Testis (tissue), 2 donors: ENCODE measurements at regions not wholly inside any gene's neighbourhood (a gene's known extent, or its start where the extent isn't known, plus 50 kb on each side); places are given as distances from the start of the nearest gene placed in this dataset.

ENCODE experiments used
- CTCF ChIP-seq, 3 experiments: fragments of 450-650 bp in 2 of 3; fragments of 200-600 bp in 1 of 3; sonication (generic) in 1 of 3; IDR thresholded peaks; one replicate each; pipeline ENCODE4 v1.5.1; 2016 to 2019; ENCODE audit warnings: antibody characterized with exemption in 3 of 3, mild to moderate bottlenecking in 2 of 3, moderate library complexity in 1 of 3
- POLR2A ChIP-seq: fragments of 450-650 bp; IDR thresholded peaks from one replicate; pipeline ENCODE4 v1.6.1; 2017; ENCODE audit warnings: antibody characterized with exemption, mild to moderate bottlenecking, moderate library complexity

GRCh38 chr10:10516346-10517130 is 501.1 kb upstream of the CELF2 start:
- TF ChIP-seq CTCF (IDR thresholded peaks at IDR 0.05) (no peak), POLR2A (no peak)
